Esophagus (tissue), 2 donors: ENCODE measurements at regions not wholly inside any gene's neighbourhood (a gene's known extent, or its start where the extent isn't known, plus 50 kb on each side); places are given as distances from the start of the nearest gene placed in this dataset.

Experiments
- H3K27ac ChIP-seq, 2 donors: one replicate each; pipeline ENCODE4 v1.5.1; 2013; ENCODE audit warnings: low read depth in 2 of 2, mild to moderate bottlenecking in 2 of 2, inconsistent platforms in 1 of 2, low read length in 1 of 2, moderate library complexity in 1 of 2
- H3K27me3 ChIP-seq, 2 donors: one replicate each; pipeline ENCODE4 v1.6.1; 2013; ENCODE audit warnings: low read length in 2 of 2, control low read depth in 1 of 2, mild to moderate bottlenecking in 1 of 2; ENCODE audit not compliant: insufficient read depth in 2 of 2, control insufficient read depth in 1 of 2
- H3K36me3 ChIP-seq, 2 donors: one replicate each; pipeline ENCODE4 v1.6.1; 2013; ENCODE audit warnings: low read length in 1 of 2; ENCODE audit not compliant: control insufficient read depth in 2 of 2, insufficient read depth in 2 of 2
- H3K4me1 ChIP-seq, 2 donors: one replicate each; pipeline ENCODE4 v1.6.1; 2013; ENCODE audit warnings: low read length in 1 of 2; ENCODE audit not compliant: control insufficient read depth in 2 of 2, insufficient read depth in 2 of 2
- H3K4me3 ChIP-seq, 2 donors: one replicate each; pipeline ENCODE4 v1.5.1; 2013; ENCODE audit warnings: low read length in 2 of 2, mild to moderate bottlenecking in 2 of 2, low read depth in 1 of 2, moderate library complexity in 1 of 2
- H3K9me3 ChIP-seq, 2 donors: one replicate each; pipeline ENCODE4 v1.6.1; 2013; ENCODE audit warnings: mild to moderate bottlenecking in 2 of 2, low read depth in 1 of 2, low read length in 1 of 2, moderate library complexity in 1 of 2; ENCODE audit not compliant: control insufficient read depth in 2 of 2, insufficient read depth in 1 of 2
- WGBS, 2 donors: extraction: QIAGEN DNeasy Blood & Tissue Kit; methylation state at CpG; one replicate each; pipeline ENCODE4 v1.1.7; 2013; 5-methylcytosine and 5-hydroxymethylcytosine counted together
- donor health status: healthy with polysubstance abuse.
- donor health status: Bipolar disorder and iron deficiency.

GRCh38 chr12:38961683-38962082, 56.3 kb upstream of the CPNE8 start:
- Histone ChIP-seq H3K4me1 (no peaks in the 10 kb centered on the region), H3K4me3 (no peak overlapping the region)
- WGBS, 2 donors: 88% methylated on average over 5 of the region's 5 CpGs

GRCh38 chr12:38961012-38961411, 55.6 kb upstream of the CPNE8 start:
- Histone ChIP-seq H3K9me3 (no peaks in the 10 kb centered on the region), H3K36me3 (no peaks in the 10 kb centered on the region), H3K27me3 (no peaks in the 10 kb centered on the region), H3K27ac (no peak overlapping the region), H3K4me1 (no peaks in the 10 kb centered on the region), H3K4me3 (no peak overlapping the region)
- 53 to 56% methylated on average over 1 of the region's 1 CpG for WGBS, 2 donors

More at GRCh38 chr12:38961683-38962082, 56.3 kb upstream of the CPNE8 start:
- Histone ChIP-seq H3K27ac (no peak overlapping the region), H3K36me3 (no peaks in the 10 kb centered on the region), H3K27me3 (no peaks in the 10 kb centered on the region), H3K9me3 (no peaks in the 10 kb centered on the region)

- H3K9me3 ChIP-seq: no peaks in the 10 kb centered on the region
- H3K27ac ChIP-seq: no peak overlapping the region
- no peaks in the 10 kb centered on the region for H3K4me1 ChIP-seq
- H3K4me3 ChIP-seq: no peak overlapping the region
- no peaks in the 10 kb centered on the region for H3K36me3 ChIP-seq
- H3K27me3 ChIP-seq: no peaks in the 10 kb centered on the region
These were observed 50.9 kb upstream of the CPNE8 start for GRCh38 chr12:38956337-38956736.
